ENCODE measurements at regions not wholly inside any gene's neighbourhood (a gene's known extent, or its start where the extent isn't known, plus 50 kb on each side); places are given as distances from the start of the nearest gene placed in this dataset.

- no peak for TF ChIP-seq CTCF (IDR thresholded peaks at IDR 0.05)
- no peak for TF ChIP-seq ZFX (IDR thresholded peaks at IDR 0.05; ENCODE audit: borderline replicate concordance)
Observed at GRCh38 chr18:47724186-47724975, 206.1 kb downstream of the SMAD2 start.
